ENCODE measurements at regions not wholly inside any gene's neighbourhood (a gene's known extent, or its start where the extent isn't known, plus 50 kb on each side); places are given as distances from the start of the nearest gene placed in this dataset.

- H3K4me3 ChIP-seq (ENCODE audit: low read length), result no peak overlapping the region
- H3K9me2 ChIP-seq (replicated peaks; ENCODE audit: insufficient read depth, low read length), result no peaks in the 10 kb centered on the region
- H3K4me1 ChIP-seq (ENCODE audit: low read length), result no peaks in the 10 kb centered on the region
- TF ChIP-seq, protein P1, sequence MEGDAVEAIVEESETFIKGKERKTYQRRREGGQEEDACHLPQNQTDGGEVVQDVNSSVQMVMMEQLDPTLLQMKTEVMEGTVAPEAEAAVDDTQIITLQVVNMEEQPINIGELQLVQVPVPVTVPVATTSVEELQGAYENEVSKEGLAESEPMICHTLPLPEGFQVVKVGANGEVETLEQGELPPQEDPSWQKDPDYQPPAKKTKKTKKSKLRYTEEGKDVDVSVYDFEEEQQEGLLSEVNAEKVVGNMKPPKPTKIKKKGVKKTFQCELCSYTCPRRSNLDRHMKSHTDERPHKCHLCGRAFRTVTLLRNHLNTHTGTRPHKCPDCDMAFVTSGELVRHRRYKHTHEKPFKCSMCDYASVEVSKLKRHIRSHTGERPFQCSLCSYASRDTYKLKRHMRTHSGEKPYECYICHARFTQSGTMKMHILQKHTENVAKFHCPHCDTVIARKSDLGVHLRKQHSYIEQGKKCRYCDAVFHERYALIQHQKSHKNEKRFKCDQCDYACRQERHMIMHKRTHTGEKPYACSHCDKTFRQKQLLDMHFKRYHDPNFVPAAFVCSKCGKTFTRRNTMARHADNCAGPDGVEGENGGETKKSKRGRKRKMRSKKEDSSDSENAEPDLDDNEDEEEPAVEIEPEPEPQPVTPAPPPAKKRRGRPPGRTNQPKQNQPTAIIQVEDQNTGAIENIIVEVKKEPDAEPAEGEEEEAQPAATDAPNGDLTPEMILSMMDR (IDR thresholded peaks at IDR 0.05; ENCODE audit: low read length), result no peak
- no peak for TF ChIP-seq EZH2 (optimal IDR thresholded peaks at IDR 0.05; ENCODE audit: low read depth, low read length)
- TF ChIP-seq EZH2phosphoT487 (IDR thresholded peaks at IDR 0.05; ENCODE audit: low read length), result no peak
- no peaks in the 10 kb centered on the region for H3F3A ChIP-seq (ENCODE audit: insufficient read depth, low read length)
- no peak overlapping the region for H2AFZ ChIP-seq (ENCODE audit: low read length)
- no peaks in the 10 kb centered on the region for H3K9me3 ChIP-seq (replicated peaks; ENCODE audit: insufficient read depth, low read length)
- H3K4me2 ChIP-seq (ENCODE audit: low read depth, low read length), result no peak overlapping the region
- H3K9ac ChIP-seq (ENCODE audit: low read length), result no peak overlapping the region
- H3K27ac ChIP-seq (ENCODE audit: low read length), result no peak overlapping the region
- H3K36me3 ChIP-seq (replicated peaks; ENCODE audit: insufficient read depth, low read length), result no peaks in the 10 kb centered on the region
- no peaks in the 10 kb centered on the region for H3K79me2 ChIP-seq (ENCODE audit: low read length)
- no peaks in the 10 kb centered on the region for H4K20me1 ChIP-seq (ENCODE audit: insufficient read depth, low read length)
- DNase-seq, result no peak
- no peaks in the 10 kb centered on the region for H3K27me3 ChIP-seq (replicated peaks; ENCODE audit: insufficient read depth, low read length)
Measured at GRCh38 chr2:200064879-200065278, 109.5 kb downstream of the MAIP1 start.

DNA sequence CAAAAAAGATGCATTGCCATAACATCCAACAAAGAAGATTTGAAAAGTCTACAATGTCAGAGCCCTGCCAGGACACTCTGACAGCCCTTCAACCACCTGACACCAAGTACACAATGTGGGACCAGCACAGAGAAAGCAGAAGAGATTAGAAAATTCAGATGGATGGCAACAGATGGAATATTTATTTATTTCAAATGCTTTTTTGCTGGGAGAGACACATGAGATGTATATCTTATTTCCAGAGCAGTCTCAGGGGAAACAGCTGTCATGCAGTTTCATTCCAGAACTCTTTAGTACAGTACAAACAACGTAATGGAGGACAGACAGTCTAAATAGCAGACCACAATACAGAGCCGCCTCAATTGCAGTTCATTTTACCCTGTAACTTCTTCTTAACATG is 110.1 kb downstream of the MAIP1 start:
- Histone ChIP-seq H3K4me2 (ENCODE audit: low read depth, low read length) (no peak overlapping the region), H3F3A (ENCODE audit: insufficient read depth, low read length) (no peaks in the 10 kb centered on the region), H3K79me2 (ENCODE audit: low read length) (no peaks in the 10 kb centered on the region), H3K9me2 (replicated peaks; ENCODE audit: insufficient read depth, low read length) (no peaks in the 10 kb centered on the region), H3K36me3 (replicated peaks; ENCODE audit: insufficient read depth, low read length) (no peaks in the 10 kb centered on the region), H3K4me3 (ENCODE audit: low read length) (no peak overlapping the region), H3K27me3 (replicated peaks; ENCODE audit: insufficient read depth, low read length) (no peaks in the 10 kb centered on the region), H4K20me1 (ENCODE audit: insufficient read depth, low read length) (no peaks in the 10 kb centered on the region), H3K27ac (ENCODE audit: low read length) (no peak overlapping the region), H3K4me1 (ENCODE audit: low read length) (no peaks in the 10 kb centered on the region), H2AFZ (ENCODE audit: low read length) (0 out of 2 replicates have a peak overlapping the region, but pooled peaks have one; percentile 32), H3K9me3 (replicated peaks; ENCODE audit: insufficient read depth, low read length) (no peaks in the 10 kb centered on the region), H3K9ac (ENCODE audit: low read length) (no peak overlapping the region)
- TF ChIP-seq, protein P1 (IDR thresholded peaks at IDR 0.05; ENCODE audit: low read length), result no peak
- no peak for TF ChIP-seq EZH2phosphoT487 (IDR thresholded peaks at IDR 0.05; ENCODE audit: low read length)
- no peak for TF ChIP-seq EZH2 (optimal IDR thresholded peaks at IDR 0.05; ENCODE audit: low read depth, low read length)
- no peak for DNase-seq

DNA sequence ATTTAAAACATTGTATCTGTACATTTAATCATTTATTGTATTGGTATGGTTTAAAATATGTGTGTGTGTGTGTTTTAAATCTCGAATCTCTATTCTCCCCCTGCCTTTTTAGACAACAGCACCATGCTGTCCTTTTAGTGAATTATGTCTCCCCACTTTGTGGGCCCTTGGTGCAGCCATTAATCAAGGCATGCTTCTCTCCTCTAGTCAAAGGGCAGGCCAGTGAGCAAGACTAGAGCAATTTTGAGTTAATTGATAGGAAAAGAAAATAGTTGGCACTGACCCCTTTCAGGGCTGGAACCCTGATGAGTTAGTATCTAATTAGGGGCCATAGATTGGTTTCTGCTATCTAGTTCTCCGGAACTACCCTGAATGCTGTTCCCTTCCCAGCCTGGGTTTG is 111.0 kb downstream of the MAIP1 start:
- H3K9me2 ChIP-seq (replicated peaks; ENCODE audit: insufficient read depth, low read length), result no peaks in the 10 kb centered on the region

More for the DNA sequence above, 111.0 kb downstream of the MAIP1 start:
- H3K9me3 ChIP-seq (replicated peaks; ENCODE audit: insufficient read depth, low read length), result no peaks in the 10 kb centered on the region
- no peak overlapping the region for H3K4me3 ChIP-seq (ENCODE audit: low read length)
- no peaks in the 10 kb centered on the region for H3K27me3 ChIP-seq (replicated peaks; ENCODE audit: insufficient read depth, low read length)
- no peak for DNase-seq
- H4K20me1 ChIP-seq (ENCODE audit: insufficient read depth, low read length), result no peaks in the 10 kb centered on the region
- H3K4me2 ChIP-seq (ENCODE audit: low read depth, low read length), result no peak overlapping the region
- no peak overlapping the region for H2AFZ ChIP-seq (ENCODE audit: low read length)
- H3K27ac ChIP-seq (ENCODE audit: low read length), result no peak overlapping the region
- no peaks in the 10 kb centered on the region for H3K79me2 ChIP-seq (ENCODE audit: low read length)
- no peaks in the 10 kb centered on the region for H3K4me1 ChIP-seq (ENCODE audit: low read length)
- no peaks in the 10 kb centered on the region for H3K36me3 ChIP-seq (replicated peaks; ENCODE audit: insufficient read depth, low read length)
- H3F3A ChIP-seq (ENCODE audit: insufficient read depth, low read length), result no peaks in the 10 kb centered on the region
- TF ChIP-seq, protein P1 (IDR thresholded peaks at IDR 0.05; ENCODE audit: low read length), result no peak
- TF ChIP-seq EZH2 (optimal IDR thresholded peaks at IDR 0.05; ENCODE audit: low read depth, low read length) (no peak), EZH2phosphoT487 (IDR thresholded peaks at IDR 0.05; ENCODE audit: low read length) (no peak)
- H3K9ac ChIP-seq (ENCODE audit: low read length), result no peak overlapping the region
